ENCODE measurements at regions not wholly inside any gene's neighbourhood (a gene's known extent, or its start where the extent isn't known, plus 50 kb on each side); places are given as distances from the start of the nearest gene placed in this dataset.
"Not testable (repeated sequence)": the region's sequence is repeated elsewhere in the genome, so short reads cannot be mapped to it uniquely, and the experiment has no call there.

DNA sequence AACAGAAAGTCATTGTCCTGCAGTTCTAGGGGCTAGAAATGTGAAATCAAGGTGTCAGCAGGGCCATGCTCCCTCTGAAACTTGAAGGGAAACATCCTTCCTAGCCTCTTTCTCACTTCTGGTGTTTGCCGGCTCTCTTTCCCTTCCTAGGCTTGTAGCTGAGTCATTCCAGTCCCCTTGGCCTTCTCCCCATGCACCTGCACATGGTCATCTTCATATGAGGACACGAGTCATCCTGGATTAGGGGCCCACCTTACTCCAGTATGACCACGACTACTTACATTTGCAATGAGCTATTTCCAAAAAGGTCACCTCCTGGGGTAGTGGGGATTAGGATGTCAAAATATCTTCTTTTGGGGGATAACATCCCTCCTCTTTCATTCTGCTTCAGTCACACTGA, 168.5 kb upstream of the CXCR4 start:
- DNase-seq (ENCODE audit: low read depth in 2 of 2), result no peak

- no peak for DNase-seq (ENCODE audit: low read depth in 2 of 2)
Measured at GRCh38 chr2:136284226-136285119, 166.5 kb upstream of the CXCR4 start.

DNA sequence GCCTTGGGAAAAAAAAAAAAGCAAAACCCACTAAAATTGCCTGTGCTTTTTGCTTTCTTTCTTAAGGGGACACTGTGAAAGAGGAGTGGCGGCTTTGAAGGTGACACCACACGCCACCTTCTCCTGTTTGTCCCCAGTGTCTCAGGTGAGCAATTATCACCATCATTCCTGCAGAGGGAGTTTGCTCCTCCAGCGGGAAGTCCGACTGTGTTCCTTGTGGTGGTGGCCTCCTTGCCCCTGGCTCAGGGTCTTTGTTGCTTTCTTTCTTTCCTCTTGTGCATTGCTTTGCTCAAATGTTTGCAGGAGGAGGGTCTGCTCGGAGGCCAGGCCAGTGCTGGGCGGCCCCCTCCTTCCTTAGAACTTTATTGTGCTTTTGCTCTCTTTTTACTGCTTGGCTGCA, 164.3 kb upstream of the CXCR4 start:
- DNase-seq (ENCODE audit: low read depth in 2 of 2), result no peak

- no peak for DNase-seq (ENCODE audit: low read depth in 2 of 2)
Measured at GRCh38 chr2:136281281-136282114, 163.5 kb upstream of the CXCR4 start.

- DNase-seq (ENCODE audit: low read depth in 2 of 2), result not testable (repeated sequence)
Measured at GRCh38 chr2:136266346-136266745, 148.4 kb upstream of the CXCR4 start.

DNA sequence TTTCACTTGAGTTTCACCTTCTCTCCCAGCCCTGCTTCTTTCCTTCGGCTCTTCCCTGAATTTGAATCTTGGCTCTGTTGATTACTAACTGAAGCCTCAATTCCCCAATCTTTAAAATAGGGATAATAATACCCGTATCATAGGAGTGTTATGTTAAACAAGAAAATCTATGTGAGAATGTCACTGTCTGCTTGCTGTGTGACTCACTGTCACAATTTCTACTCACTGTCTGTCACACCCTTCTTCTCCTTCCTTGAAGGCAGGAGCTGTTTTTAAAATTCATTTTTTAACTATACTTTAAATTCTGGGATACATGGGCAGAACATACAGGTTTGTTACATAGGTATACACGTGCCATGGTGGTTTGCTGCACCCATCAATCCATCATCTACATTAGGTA, 141.6 kb upstream of the CXCR4 start:
- DNase-seq (ENCODE audit: low read depth in 2 of 2), result no peak

GRCh38 chr2:136257893-136258292, 139.9 kb upstream of the CXCR4 start:
- DNase-seq (ENCODE audit: low read depth in 2 of 2), result no peak

- no peak for DNase-seq (ENCODE audit: low read depth in 2 of 2)
Measured at GRCh38 chr2:136255648-136256461, 137.9 kb upstream of the CXCR4 start.

- no peak for DNase-seq (ENCODE audit: low read depth in 2 of 2)
Measured at GRCh38 chr2:136255127-136255526, 137.2 kb upstream of the CXCR4 start.

GRCh38 chr2:136254681-136255080, 136.7 kb upstream of the CXCR4 start:
- DNase-seq (ENCODE audit: low read depth in 2 of 2), result no peak

DNA sequence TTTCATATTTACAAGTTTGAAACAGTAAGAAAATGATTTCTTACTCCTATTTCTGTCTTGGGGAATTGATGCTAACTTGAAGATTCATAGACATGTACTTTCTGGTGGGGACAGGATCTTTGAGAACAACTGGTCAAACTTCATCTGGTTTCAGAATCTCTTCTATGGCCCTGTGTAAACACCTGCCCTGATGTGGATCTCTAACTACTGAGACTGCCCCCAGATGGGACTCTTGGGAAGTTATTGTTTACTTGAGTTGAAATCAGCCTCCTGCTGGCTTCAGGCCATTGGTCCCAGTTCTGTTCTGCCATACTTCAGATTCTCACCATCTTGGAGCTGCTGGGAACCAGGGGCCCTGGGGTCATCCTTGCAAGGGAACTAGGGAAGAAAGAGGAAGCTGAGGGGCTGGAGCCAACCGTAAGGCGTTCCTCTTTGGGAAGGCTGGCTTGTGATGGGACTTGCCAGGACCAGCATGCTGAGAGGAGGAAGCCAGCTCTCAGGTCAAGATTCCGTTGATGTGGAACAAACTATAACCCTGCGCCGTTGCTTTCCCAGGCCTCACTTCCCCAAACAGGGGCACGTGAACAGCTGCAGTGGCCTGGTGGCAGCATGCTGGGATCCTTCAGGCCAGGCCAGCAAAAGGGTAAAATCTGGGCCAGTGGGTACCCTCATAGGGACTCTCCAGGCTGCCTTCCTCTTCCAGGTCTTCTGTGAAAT, 135.5 kb upstream of the CXCR4 start:
- no peak for DNase-seq (ENCODE audit: low read depth in 2 of 2)

- DNase-seq (ENCODE audit: low read depth in 2 of 2), result no peak
Measured at GRCh38 chr2:136251885-136252585, 134.1 kb upstream of the CXCR4 start.

- no peak for DNase-seq (ENCODE audit: low read depth in 2 of 2)
Measured at GRCh38 chr2:136251197-136251884, 133.4 kb upstream of the CXCR4 start.

DNA sequence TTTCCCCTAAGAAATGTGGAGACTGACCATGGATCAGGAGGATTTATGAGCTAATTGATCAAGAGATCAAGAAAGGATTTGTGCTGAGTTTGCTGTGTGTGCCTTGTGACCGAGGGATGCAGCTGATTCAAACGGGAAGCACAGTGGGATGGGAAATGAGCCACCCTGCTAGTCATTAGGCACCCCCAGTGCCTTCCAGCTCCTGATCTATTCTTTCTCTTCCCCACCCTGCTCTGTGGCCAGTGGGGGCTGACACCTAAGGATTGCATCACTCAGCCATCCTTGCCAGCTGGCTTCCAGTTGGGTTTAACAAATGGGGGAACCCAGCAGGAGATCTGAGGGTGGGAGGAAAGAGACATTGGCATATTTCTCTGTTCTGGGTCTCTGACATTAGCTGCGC, 132.2 kb upstream of the CXCR4 start:
- DNase-seq (ENCODE audit: low read depth in 2 of 2), result no peak

DNA sequence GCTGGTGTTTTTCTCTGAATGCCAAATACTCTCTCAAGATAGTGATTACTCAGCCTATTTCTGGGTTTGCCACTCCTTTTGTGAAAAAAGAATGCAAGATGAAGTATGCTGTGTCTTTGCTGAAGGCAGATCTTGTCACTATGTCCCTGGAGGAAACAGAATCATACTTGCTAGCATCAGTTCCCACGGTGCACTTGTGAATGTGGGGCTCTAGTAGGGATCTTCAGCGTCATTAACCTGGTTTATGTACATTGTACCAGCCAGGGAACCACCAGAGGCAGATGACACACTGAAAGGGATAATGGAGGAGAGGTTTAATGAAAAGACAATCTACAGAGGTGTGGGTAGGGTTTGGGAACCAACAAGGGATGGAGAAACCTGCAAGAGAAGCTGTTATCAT, 131.0 kb upstream of the CXCR4 start:
- no peak for DNase-seq (ENCODE audit: low read depth in 2 of 2)

DNA sequence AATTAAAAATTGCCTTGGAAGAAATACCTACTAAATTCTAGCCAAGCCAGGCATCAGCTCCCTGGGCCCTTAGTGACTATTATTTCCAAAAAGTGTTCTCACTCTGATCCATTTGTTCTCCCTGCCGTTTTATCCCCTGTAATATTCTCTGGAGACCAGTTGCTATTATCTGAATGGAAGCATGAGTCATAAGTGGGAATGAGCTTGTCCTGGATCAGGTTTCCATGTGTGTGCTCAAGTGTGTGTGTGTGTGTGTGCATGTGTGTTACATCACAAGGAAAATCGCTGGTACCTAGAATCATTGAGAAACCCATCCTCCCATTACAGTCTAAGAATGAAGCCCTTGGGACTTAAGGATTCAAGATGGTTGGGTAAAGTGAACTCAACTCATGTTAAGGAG, 130.3 kb upstream of the CXCR4 start:
- DNase-seq (ENCODE audit: low read depth in 2 of 2), result peak in 1 of 2 experiments; percentile 6

- DNase-seq (ENCODE audit: low read depth in 2 of 2), result no peak
Measured at GRCh38 chr2:136247204-136247950, 129.4 kb upstream of the CXCR4 start.

GRCh38 chr2:136246086-136246669, 128.2 kb upstream of the CXCR4 start:
- DNase-seq (ENCODE audit: low read depth in 2 of 2), result no peak

GRCh38 chr2:136245211-136245610, 127.3 kb upstream of the CXCR4 start:
- DNase-seq (ENCODE audit: low read depth in 2 of 2), result no peak
